K562 (cell line): ENCODE measurements at regions not wholly inside any gene's neighbourhood (a gene's known extent, or its start where the extent isn't known, plus 50 kb on each side); places are given as distances from the start of the nearest gene placed in this dataset.

Experiments used
- ATF2 ChIP-seq: sonication (generic); formaldehyde crosslinking; IDR thresholded peaks from 2 replicates; pipeline ENCODE4 v1.8.1; 2022; ENCODE audit warnings: missing genetic modification reagents
- CCNT2 ChIP-seq: IDR thresholded peaks from 2 replicates; pipeline ENCODE4 v1.6.1; 2011; ENCODE audit warnings: borderline replicate concordance, low read depth, mild to moderate bottlenecking, moderate library complexity, mixed read lengths, low read length; ENCODE audit not compliant: insufficient read length; ENCODE audit errors: extremely low read depth
- CXXC5 ChIP-seq: fragments of 250-450 bp; sonication (Bioruptor Pico); IDR thresholded peaks from 2 replicates; pipeline ENCODE4 v1.8.0; 2022; ENCODE audit warnings: inconsistent platforms, mild to moderate bottlenecking, moderate library complexity
- ELK1 ChIP-seq: sonication (generic); formaldehyde crosslinking; IDR thresholded peaks from 2 replicates; pipeline ENCODE4 v1.8.1; 2022; ENCODE audit warnings: missing genetic modification reagents
- EP400 ChIP-seq: fragments of 450-650 bp; IDR thresholded peaks from 2 replicates; pipeline ENCODE4 v1.6.1; 2017; ENCODE audit warnings: antibody characterized with exemption, mild to moderate bottlenecking, moderate library complexity
- MXI1 ChIP-seq: IDR thresholded peaks from 2 replicates; pipeline ENCODE4 v1.6.1; 2011; ENCODE audit warnings: low read depth, mild to moderate bottlenecking, improper control_type of control experiment, low read length
- POLR2AphosphoS2 ChIP-seq: IDR thresholded peaks from 2 replicates; pipeline ENCODE4 v1.6.1; 2012; ENCODE audit warnings: low read length, improper control_type of control experiment
- POLR2AphosphoS5 ChIP-seq: IDR thresholded peaks from 2 replicates; pipeline ENCODE4 v1.6.1; 2011; ENCODE audit warnings: mild to moderate bottlenecking, low read depth, low read length, moderate library complexity; ENCODE audit not compliant: control insufficient read depth, insufficient read depth
- POLR2H ChIP-seq: IDR thresholded peaks from 2 replicates; pipeline ENCODE4 v1.6.1; 2016; ENCODE audit warnings: missing genetic modification characterization, low read depth, mild to moderate bottlenecking, control low read depth, missing compliant biosample characterization, moderate library complexity
- PYGO2 ChIP-seq: fragments of 450-650 bp; IDR thresholded peaks from 2 replicates; pipeline ENCODE4 v1.6.1; 2016; ENCODE audit warnings: mild to moderate bottlenecking, missing genetic modification characterization, moderate library complexity, missing compliant biosample characterization
- SMAD4 ChIP-seq: fragments of 250-450 bp; sonication (Bioruptor Pico); conservative IDR thresholded peaks from 2 replicates; pipeline ENCODE4 v1.8.0; 2021; ENCODE audit warnings: inconsistent platforms, mild to moderate bottlenecking, moderate library complexity
- SMARCA5 ChIP-seq: fragments of 450-650 bp; IDR thresholded peaks from 2 replicates; pipeline ENCODE4 v1.6.1; 2016
- ZBTB11 ChIP-seq, 3 experiments: fragments of 200-800 bp in 1 of 3; fragments of 250-450 bp in 1 of 3; fragments of 450-650 bp in 1 of 3; sonication (Bioruptor Pico) in 1 of 3; sonication (Bioruptor generic) in 1 of 3; formaldehyde crosslinking in 1 of 3; IDR thresholded peaks; 2 replicates each; pipeline versions ENCODE4 v1.6.1 to v1.8.0; 2016 to 2022; ENCODE audit warnings: mild to moderate bottlenecking in 2 of 3, missing genetic modification characterization in 2 of 3, missing compliant biosample characterization in 1 of 3, moderate library complexity in 1 of 3
- ZNF592 ChIP-seq: fragments of 450-650 bp; IDR thresholded peaks from 2 replicates; pipeline ENCODE4 v1.6.1; 2017; ENCODE audit warnings: antibody characterized with exemption, mild to moderate bottlenecking

GRCh38 chr5:44613936-44614335 is 194.8 kb upstream of the MRPS30 start (continued):
- TF ChIP-seq ATF2 (no peak), PYGO2 (tag) (no peak), ZNF592 (no peak), ZBTB11 (CRISPR knock-in tag; IDR thresholded peaks at IDR 0.05) (no peak), CCNT2 (no peak), ELK1 (CRISPR knock-in tag) (no peak), CXXC5 (no peak), POLR2AphosphoS5 (no peak), EP400 (no peak), SMAD4 (no peak), POLR2H (no peak), MXI1 (no peak), POLR2AphosphoS2 (no peak), SMARCA5 (no peak)
